WTC11 (cell line): ENCODE measurements at regions not wholly inside any gene's neighbourhood (a gene's known extent, or its start where the extent isn't known, plus 50 kb on each side); places are given as distances from the start of the nearest gene placed in this dataset.

Experiments used
- ATAC-seq: fragments of 200-7000 bp; cut with Tn5 transposase; 2 replicates; pipeline ENCODE4 v1.10.0; 2021; ENCODE audit warnings: mild to moderate bottlenecking, moderate library complexity
- CTCF ChIA-PET: fragments of 300-600 bp; sonication (Branson Sonifier 250); formaldehyde crosslinking; loops from one replicate; lab custom pipeline; 2021; ENCODE audit warnings: antibody characterized with exemption; lab: Charles Lee
- POLR2A ChIA-PET: fragments of 350-600 bp; sonication (Branson Sonifier 250); formaldehyde crosslinking; loops from one replicate; lab custom pipeline; 2021; ENCODE audit warnings: antibody characterized with exemption; lab: Charles Lee
- DNase-seq: peaks from one replicate; pipeline ENCODE4 v3.0.0; 2021; ENCODE audit warnings: low spot score
- H3K27ac Mint-ChIP-seq: 2 replicates; pipeline ENCODE4 v1.8.0; 2021; ENCODE audit warnings: mixed read lengths
- H3K27me3 Mint-ChIP-seq: 2 replicates; pipeline ENCODE4 v1.8.0; 2021; ENCODE audit warnings: low read depth, mild to moderate bottlenecking, moderate library complexity, mixed read lengths
- H3K36me3 Mint-ChIP-seq: 2 replicates; pipeline ENCODE4 v1.8.0; 2021; ENCODE audit warnings: mixed read lengths
- H3K4me1 Mint-ChIP-seq: 2 replicates; pipeline ENCODE4 v1.8.0; 2022; ENCODE audit warnings: mixed read lengths
- H3K4me3 Mint-ChIP-seq: 2 replicates; pipeline ENCODE4 v1.8.0; 2021; ENCODE audit warnings: mild to moderate bottlenecking, moderate library complexity, mixed read lengths
- H3K9me3 Mint-ChIP-seq: 2 replicates; pipeline ENCODE4 v1.8.0; 2021; ENCODE audit warnings: mixed read lengths
- AFF4 ChIP-seq: sonication (generic); formaldehyde crosslinking; IDR thresholded peaks from 2 replicates; pipeline ENCODE4 v1.8.1; 2023; ENCODE audit warnings: mild to moderate bottlenecking, missing genetic modification reagents, borderline replicate concordance
- ARID4B ChIP-seq: sonication (generic); formaldehyde crosslinking; IDR thresholded peaks from 2 replicates; pipeline ENCODE4 v1.8.0; 2023; ENCODE audit warnings: missing genetic modification reagents, mild to moderate bottlenecking, borderline replicate concordance
- CBFB ChIP-seq: sonication (generic); formaldehyde crosslinking; IDR thresholded peaks from 2 replicates; pipeline ENCODE4 v1.8.1; 2022; ENCODE audit warnings: mild to moderate bottlenecking, low read depth, missing genetic modification reagents
- CDX4 ChIP-seq: fragments of 250-450 bp; sonication (Bioruptor Pico); IDR thresholded peaks from 2 replicates; pipeline ENCODE4 v1.9.0; 2021; ENCODE audit warnings: moderate library complexity, mild to moderate bottlenecking, inconsistent platforms, borderline replicate concordance
- FOXK1 ChIP-seq: sonication (generic); formaldehyde crosslinking; IDR thresholded peaks from 2 replicates; pipeline ENCODE4 v1.8.0; 2022; ENCODE audit warnings: mild to moderate bottlenecking, moderate library complexity, missing genetic modification reagents
- FOXP1 ChIP-seq: sonication (generic); formaldehyde crosslinking; IDR thresholded peaks from 2 replicates; pipeline ENCODE4 v1.8.0; 2022; ENCODE audit warnings: missing genetic modification reagents, mild to moderate bottlenecking, moderate library complexity, borderline replicate concordance
- JUN ChIP-seq: sonication (generic); formaldehyde crosslinking; IDR thresholded peaks from 2 replicates; pipeline ENCODE4 v1.8.0; 2023; ENCODE audit warnings: mild to moderate bottlenecking, missing genetic modification reagents
- MAX ChIP-seq: sonication (generic); formaldehyde crosslinking; IDR thresholded peaks from 2 replicates; pipeline ENCODE4 v1.8.0; 2022; ENCODE audit warnings: mild to moderate bottlenecking, missing genetic modification reagents
- MYBL2 ChIP-seq: sonication (generic); formaldehyde crosslinking; IDR thresholded peaks from 2 replicates; pipeline ENCODE4 v1.8.1; 2023; ENCODE audit warnings: mild to moderate bottlenecking, moderate library complexity, missing genetic modification reagents
- OVOL2 ChIP-seq: fragments of 250-450 bp; sonication (Bioruptor Pico); IDR thresholded peaks from 2 replicates; pipeline ENCODE4 v1.9.0; 2021; ENCODE audit warnings: mild to moderate bottlenecking, borderline replicate concordance
- PRDM15 ChIP-seq: sonication (generic); formaldehyde crosslinking; IDR thresholded peaks from 2 replicates; pipeline ENCODE4 v1.8.0; 2022; ENCODE audit warnings: missing genetic modification reagents
- ZNF121 ChIP-seq: sonication (generic); formaldehyde crosslinking; IDR thresholded peaks from 2 replicates; pipeline ENCODE4 v1.8.0; 2023; ENCODE audit warnings: missing genetic modification reagents
- ZNF317 ChIP-seq: sonication (generic); formaldehyde crosslinking; IDR thresholded peaks from 2 replicates; pipeline ENCODE4 v1.8.1; 2023; ENCODE audit warnings: low read depth, mild to moderate bottlenecking, moderate library complexity, missing genetic modification reagents, borderline replicate concordance
- ZNF396 ChIP-seq: fragments of 250-450 bp; sonication (Bioruptor Pico); IDR thresholded peaks from 2 replicates; pipeline ENCODE4 v1.8.0; 2021; ENCODE audit warnings: mild to moderate bottlenecking, moderate library complexity, borderline replicate concordance
- ZNF416 ChIP-seq: fragments of 250-450 bp; sonication (Bioruptor Pico); IDR thresholded peaks from 2 replicates; pipeline ENCODE4 v1.9.0; 2021; ENCODE audit warnings: mild to moderate bottlenecking, inconsistent platforms
- ZNF671 ChIP-seq: fragments of 250-450 bp; sonication (Bioruptor Pico); IDR thresholded peaks from 2 replicates; pipeline ENCODE4 v1.8.0; 2021; ENCODE audit warnings: mild to moderate bottlenecking

DNA sequence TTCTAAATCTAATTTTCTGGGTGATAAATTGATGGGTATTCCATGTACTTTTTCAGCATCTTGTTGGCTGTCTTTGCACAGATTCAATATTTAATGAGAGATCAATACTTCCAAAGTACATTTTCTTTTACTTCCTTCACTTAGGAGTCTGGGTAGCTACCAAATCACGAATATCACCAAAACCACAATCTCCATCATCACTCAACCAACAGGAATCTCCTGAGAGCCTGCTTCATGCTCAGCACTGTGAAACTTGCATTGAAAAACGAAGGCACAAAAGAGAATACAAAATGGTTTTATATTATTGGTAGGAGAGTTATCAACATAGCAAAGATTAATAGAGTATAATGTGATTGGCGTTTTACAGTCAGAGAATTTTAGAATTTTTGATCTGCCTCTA is 261.5 kb upstream of the DSEL start:
- no peak overlapping the region for H3K27ac Mint-ChIP-seq
- no peaks in the 10 kb centered on the region for H3K36me3 Mint-ChIP-seq
- DNase-seq: no peak
- H3K4me1 Mint-ChIP-seq: no peaks in the 10 kb centered on the region
- TF ChIP-seq ARID4B (CRISPR knock-in tag): no peak
- TF ChIP-seq AFF4 (CRISPR knock-in tag): no peak
- no peak for TF ChIP-seq CDX4 (CRISPR knock-in tag)
- TF ChIP-seq ZNF121: no peak
- no peak for TF ChIP-seq PRDM15
- TF ChIP-seq JUN (CRISPR knock-in tag): no peak
- no peak for TF ChIP-seq ZNF416 (CRISPR knock-in tag)
- TF ChIP-seq MYBL2 (CRISPR knock-in tag): no peak
- TF ChIP-seq CBFB (CRISPR knock-in tag): no peak
- TF ChIP-seq OVOL2 (CRISPR knock-in tag): no peak
- no peak for TF ChIP-seq ZNF396 (CRISPR knock-in tag)
- TF ChIP-seq MAX: no peak
- no peak for TF ChIP-seq FOXK1 (CRISPR knock-in tag)
- no peak for TF ChIP-seq FOXP1 (CRISPR knock-in tag)
- TF ChIP-seq ZNF317: no peak
- TF ChIP-seq ZNF671 (CRISPR knock-in tag): no peak
- TF ChIP-seq, all 79 proteins: peak for 0
- no peaks in the 10 kb centered on the region for H3K9me3 Mint-ChIP-seq
- no peaks in the 10 kb centered on the region for H3K27me3 Mint-ChIP-seq
- H3K4me3 Mint-ChIP-seq: no peak overlapping the region
- ATAC-seq: no peak
- CTCF ChIA-PET: no interaction called here
- POLR2A ChIA-PET: no interaction called here
